ENCODE measurements at regions not wholly inside any gene's neighbourhood (a gene's known extent, or its start where the extent isn't known, plus 50 kb on each side); places are given as distances from the start of the nearest gene placed in this dataset.

- ATAC-seq (no peak), DNase-seq (ENCODE audit: low read depth, low spot score) (no peak), FAIRE-seq (no peak)
- Histone ChIP-seq H3K27ac (ENCODE audit: control insufficient read depth, insufficient read depth) (no peak overlapping the region), H3K9me3 (replicated peaks; ENCODE audit: control insufficient read depth, insufficient read depth, low read length) (no peaks in the 10 kb centered on the region), H3K4me2 (ENCODE audit: control insufficient read depth, insufficient read depth) (no peak overlapping the region), H3K27me3 (replicated peaks in 1 of 2; ENCODE audit: control insufficient read depth in 2 of 2, insufficient read depth in 2 of 2, low read length in 1 of 2) (no peaks in the 10 kb centered on the region), H2AFZ (ENCODE audit: control insufficient read depth, low read depth, low read length) (no peak overlapping the region), H3K4me3 (no peak overlapping the region), H3K36me3 (ENCODE audit: control insufficient read depth in 2 of 2, insufficient read depth in 2 of 2, low read length in 1 of 2) (no peaks in the 10 kb centered on the region), H3K79me2 (ENCODE audit: control insufficient read depth, insufficient read depth, low read length) (no peaks in the 10 kb centered on the region), H3K9ac (ENCODE audit: control insufficient read depth, insufficient read depth, low read length) (no peak overlapping the region), H4K20me1 (ENCODE audit: control insufficient read depth, insufficient read depth) (no peaks in the 10 kb centered on the region), H3K4me1 (ENCODE audit: control insufficient read depth, insufficient read depth, low read length) (no peaks in the 10 kb centered on the region)
- ChIA-PET SMC1A (ENCODE audit: uncharacterized antibody, unreplicated experiment) (no interaction called here), POLR2A (no interaction called here), CTCF (no interaction called here), RAD21 (ENCODE audit: unreplicated experiment) (no interaction called here)
- intact Hi-C loops (cut with micrococcal nuclease; ENCODE audit: unreplicated experiment), result no loop called here
- no TSS peak for BruUV-seq (replicated peaks)
- no peak for TF ChIP-seq TCF3 (IDR thresholded peaks at IDR 0.05; ENCODE audit: borderline replicate concordance, insufficient read depth, low read depth, low read length)
- in situ Hi-C loops (cut with MboI), result no loop called here
These were observed 2065.7 kb upstream of the PCDH20 start for GRCh38 chr13:63481334-63481733.

- CTCF ChIA-PET, result no interaction called here
These were observed 2057.1 kb upstream of the PCDH20 start for GRCh38 chr13:63472711-63473110.

More at GRCh38 chr13:63472711-63473110, 2057.1 kb upstream of the PCDH20 start:
- ChIA-PET RAD21 (ENCODE audit: unreplicated experiment) (no interaction called here), SMC1A (ENCODE audit: uncharacterized antibody, unreplicated experiment) (no interaction called here), POLR2A (no interaction called here)
- Histone ChIP-seq H2AFZ (ENCODE audit: control insufficient read depth, low read depth, low read length) (no peak overlapping the region), H3K4me3 (no peak overlapping the region), H3K27me3 (replicated peaks in 1 of 2; ENCODE audit: control insufficient read depth in 2 of 2, insufficient read depth in 2 of 2, low read length in 1 of 2) (no peaks in the 10 kb centered on the region), H4K20me1 (ENCODE audit: control insufficient read depth, insufficient read depth) (no peaks in the 10 kb centered on the region), H3K9me3 (replicated peaks; ENCODE audit: control insufficient read depth, insufficient read depth, low read length) (no peaks in the 10 kb centered on the region), H3K9ac (ENCODE audit: control insufficient read depth, insufficient read depth, low read length) (no peak overlapping the region), H3K36me3 (ENCODE audit: control insufficient read depth in 2 of 2, insufficient read depth in 2 of 2, low read length in 1 of 2) (no peaks in the 10 kb centered on the region), H3K4me2 (ENCODE audit: control insufficient read depth, insufficient read depth) (no peak overlapping the region), H3K79me2 (ENCODE audit: control insufficient read depth, insufficient read depth, low read length) (no peaks in the 10 kb centered on the region), H3K27ac (ENCODE audit: control insufficient read depth, insufficient read depth) (no peak overlapping the region), H3K4me1 (ENCODE audit: control insufficient read depth, insufficient read depth, low read length) (no peaks in the 10 kb centered on the region)
- FAIRE-seq (no peak), ATAC-seq (no peak), DNase-seq (ENCODE audit: low read depth, low spot score) (no peak)
- in situ Hi-C loops (cut with MboI), result no loop called here
- no peak for TF ChIP-seq ZNF274 (IDR thresholded peaks at IDR 0.05; ENCODE audit: insufficient read depth, insufficient read length)
- TF ChIP-seq RB1 (IDR thresholded peaks at IDR 0.05; ENCODE audit: borderline replicate concordance), result no peak
- TF ChIP-seq ZNF592 (IDR thresholded peaks at IDR 0.05), result no peak
- no peak for TF ChIP-seq JUNB (IDR thresholded peaks at IDR 0.05)
- no peak for TF ChIP-seq ZNF622 (IDR thresholded peaks at IDR 0.05)
- no peak for TF ChIP-seq MAX (IDR thresholded peaks at IDR 0.05; ENCODE audit: low read depth, low read length)
- TF ChIP-seq FOS (IDR thresholded peaks at IDR 0.05; ENCODE audit: borderline replicate concordance, extremely low read depth, insufficient read length), result no peak
- no peak for TF ChIP-seq CBX5 (IDR thresholded peaks at IDR 0.05; ENCODE audit: low read depth)
- TF ChIP-seq SMC3 (IDR thresholded peaks at IDR 0.05; ENCODE audit: borderline replicate concordance, low read length), result no peak
- no peak for TF ChIP-seq RAD51 (IDR thresholded peaks at IDR 0.05)
- no peak for TF ChIP-seq ZBED1 (IDR thresholded peaks at IDR 0.05; ENCODE audit: borderline replicate concordance)
- no peak for TF ChIP-seq NR2C1 (IDR thresholded peaks at IDR 0.05)
- no peak for TF ChIP-seq SMAD5 (IDR thresholded peaks at IDR 0.05; ENCODE audit: low read depth)
- TF ChIP-seq RCOR1 (conservative IDR thresholded peaks at IDR 0.05; ENCODE audit: low read depth, low read length), result no peak
- TF ChIP-seq RFX5 (IDR thresholded peaks at IDR 0.05; ENCODE audit: low read depth, low read length), result no peak
- BruUV-seq (replicated peaks), result no TSS peak
- intact Hi-C loops (cut with micrococcal nuclease; ENCODE audit: unreplicated experiment), result no loop called here
- 16% methylated on average over 1 of the region's 1 CpG for WGBS (ENCODE audit: insufficient coverage, insufficient replicate concordance, low lambda C conversion rate, missing lambda C conversion rate)
